GM18907 (cell line): ENCODE measurements at regions not wholly inside any gene's neighbourhood (a gene's known extent, or its start where the extent isn't known, plus 50 kb on each side); places are given as distances from the start of the nearest gene placed in this dataset.

Experiments used
- ATAC-seq: cut with Tn5 transposase; IDR thresholded peaks from one replicate; pipeline ENCODE4 v1.9.1; 2021; ENCODE audit warnings: mild to moderate bottlenecking, moderate library complexity; ENCODE audit not compliant: unreplicated experiment

GRCh38 chr2:45153121-45153520 lies 143.9 kb upstream of the SIX2 start:
- no peak for ATAC-seq

- no peak for ATAC-seq
Observed at GRCh38 chr2:45152691-45153090, 143.4 kb upstream of the SIX2 start.

- ATAC-seq = no peak
Observed at GRCh38 chr2:45145073-45145899, 136.0 kb upstream of the SIX2 start.

- ATAC-seq = peak; percentile 70
Observed at GRCh38 chr2:45141883-45142866, 132.9 kb upstream of the SIX2 start.

- ATAC-seq = no peak
Observed at GRCh38 chr2:45140675-45141074, 131.4 kb upstream of the SIX2 start.

- ATAC-seq = no peak
Observed at GRCh38 chr2:45138904-45139303, 129.7 kb upstream of the SIX2 start.

GRCh38 chr2:45137966-45138695 lies 128.9 kb upstream of the SIX2 start:
- no peak for ATAC-seq

GRCh38 chr2:45134726-45135125 lies 125.5 kb upstream of the SIX2 start:
- no peak for ATAC-seq

- no peak for ATAC-seq
Observed at GRCh38 chr2:45134014-45134413, 124.8 kb upstream of the SIX2 start.

- ATAC-seq = no peak
Observed at GRCh38 chr2:45132551-45132950, 123.3 kb upstream of the SIX2 start.

GRCh38 chr2:45131587-45131986 lies 122.3 kb upstream of the SIX2 start:
- ATAC-seq = no peak

GRCh38 chr2:45130736-45131135 lies 121.5 kb upstream of the SIX2 start:
- ATAC-seq = no peak

GRCh38 chr2:45128580-45128997 lies 119.3 kb upstream of the SIX2 start:
- ATAC-seq = no peak

GRCh38 chr2:45127891-45128290 lies 118.6 kb upstream of the SIX2 start:
- no peak for ATAC-seq

GRCh38 chr2:45127321-45127720 lies 118.1 kb upstream of the SIX2 start:
- ATAC-seq = no peak

GRCh38 chr2:45125232-45125631 lies 116.0 kb upstream of the SIX2 start:
- ATAC-seq = no peak

GRCh38 chr2:45124456-45124855 lies 115.2 kb upstream of the SIX2 start:
- no peak for ATAC-seq

- no peak for ATAC-seq
Observed at GRCh38 chr2:45123521-45124191, 114.4 kb upstream of the SIX2 start.

GRCh38 chr2:45123065-45123464 lies 113.8 kb upstream of the SIX2 start:
- ATAC-seq = no peak

GRCh38 chr2:45121236-45121927 lies 112.1 kb upstream of the SIX2 start:
- ATAC-seq = no peak
